Inferior parietal cortex (tissue), 1 donor: ENCODE measurements at regions not wholly inside any gene's neighbourhood (a gene's known extent, or its start where the extent isn't known, plus 50 kb on each side); places are given as distances from the start of the nearest gene placed in this dataset.
A peak's percentile ranks its signal among the peaks of the same experiment; 100 is the strongest.

ENCODE experiments used
- DNase-seq: peaks from one replicate; pipeline ENCODE4 v3.0.0-alpha.2; 2016; ENCODE audit errors: extremely low spot score

DNA sequence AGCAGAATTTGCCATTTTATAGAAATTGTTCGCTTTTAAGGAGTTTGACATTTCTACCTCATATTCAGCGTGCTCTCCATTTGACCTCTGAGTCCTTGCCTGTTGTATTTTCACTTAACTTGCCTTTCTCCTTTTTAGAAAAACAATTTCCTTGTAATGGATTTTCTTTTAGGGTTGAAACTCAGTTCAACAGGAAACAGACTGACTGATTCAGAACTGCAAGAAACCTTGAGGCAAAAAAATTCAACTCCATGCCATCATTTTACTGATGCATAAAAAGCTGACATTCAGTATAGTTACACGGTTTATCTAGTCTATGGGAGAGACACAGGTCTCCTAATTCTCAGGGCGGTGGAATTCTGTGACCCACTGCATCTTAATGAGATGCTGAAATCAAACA lies 59.8 kb downstream of the MRPS30 start:
- DNase-seq, result no peak

DNA sequence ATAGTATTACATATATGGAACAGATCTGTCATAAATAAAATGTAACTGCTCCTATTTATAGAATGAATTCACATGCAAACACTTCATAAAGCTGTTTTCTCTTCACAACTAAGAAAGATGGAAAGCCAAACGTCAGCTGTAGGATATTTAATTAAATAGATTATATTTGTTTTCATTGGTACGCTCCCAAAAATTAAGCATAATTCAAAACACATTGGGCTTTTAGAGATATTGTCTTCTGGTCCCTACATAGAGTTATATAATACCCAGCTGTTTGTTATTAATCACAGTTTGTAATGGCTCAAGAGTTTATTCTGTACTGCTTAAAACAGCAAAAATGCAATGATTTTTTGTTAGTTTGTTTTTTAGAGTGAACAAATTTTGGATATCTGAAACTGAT lies 61.2 kb downstream of the MRPS30 start:
- no peak for DNase-seq

DNA sequence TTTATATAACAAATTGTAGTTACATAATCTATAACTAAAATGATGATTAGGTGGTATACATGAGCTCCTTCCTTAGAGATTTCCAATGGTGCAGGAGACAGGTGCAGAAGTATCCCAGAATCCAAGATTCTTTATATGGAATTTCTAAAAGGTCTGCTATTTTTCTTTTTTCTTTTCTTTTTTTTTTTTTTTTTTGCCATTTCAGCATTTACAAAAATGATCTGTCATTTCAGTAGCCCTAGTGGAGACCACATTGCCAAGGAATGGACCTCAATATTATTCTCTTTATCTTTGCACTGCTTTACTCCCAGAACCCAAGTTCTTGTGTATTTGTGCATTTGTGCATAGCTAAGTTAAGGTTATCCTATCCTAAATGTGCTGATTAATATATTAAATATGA lies 61.7 kb downstream of the MRPS30 start:
- no peak for DNase-seq

- no peak for DNase-seq
Observed at GRCh38 chr5:44871401-44871800, 62.7 kb downstream of the MRPS30 start.

GRCh38 chr5:44875661-44876605 lies 67.2 kb downstream of the MRPS30 start:
- peak; percentile 50 for DNase-seq

DNA sequence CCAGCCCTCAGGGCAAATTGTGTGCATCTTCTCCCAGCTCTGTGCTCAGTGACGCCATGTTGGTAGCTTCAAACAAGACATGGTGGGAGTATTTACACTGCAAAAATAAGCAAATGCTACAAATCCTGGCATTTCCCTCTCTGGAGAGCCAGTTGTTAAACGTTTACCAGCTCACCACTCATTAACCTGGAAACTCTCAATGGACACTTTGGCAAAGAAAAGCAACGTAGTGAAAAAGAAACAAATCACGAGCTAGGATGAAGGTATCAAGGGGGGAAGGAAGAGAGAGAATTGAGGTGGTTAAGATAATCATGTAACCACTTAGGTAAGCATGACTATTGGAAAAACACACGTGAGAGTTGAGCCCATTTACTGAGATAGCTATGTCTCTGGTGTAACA lies 72.5 kb downstream of the MRPS30 start:
- DNase-seq, result no peak

DNA sequence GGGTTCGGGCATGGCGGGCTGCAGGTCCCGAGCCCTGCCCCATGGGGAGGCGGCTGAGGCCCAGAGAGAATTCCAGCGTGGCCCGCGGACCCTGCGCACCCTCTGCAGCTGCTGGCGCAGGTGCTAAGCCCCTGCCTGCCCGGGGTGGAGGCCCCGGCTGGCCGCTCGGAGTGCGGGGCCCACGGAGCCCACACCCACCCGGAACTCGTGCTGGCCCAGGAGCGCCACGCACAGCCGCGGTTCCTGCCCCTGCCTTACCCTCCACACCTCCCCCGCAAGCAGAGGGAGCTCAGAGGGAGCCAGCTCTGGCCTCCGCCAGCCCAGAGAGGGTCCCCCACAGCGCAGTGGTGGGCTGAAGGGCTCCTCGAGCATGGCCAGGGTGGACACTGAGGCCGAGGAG lies 75.3 kb downstream of the MRPS30 start:
- DNase-seq, result no peak

- no peak for DNase-seq
Observed at GRCh38 chr5:44885903-44886302, 77.2 kb downstream of the MRPS30 start.

GRCh38 chr5:44887722-44888121 lies 79.0 kb downstream of the MRPS30 start:
- DNase-seq, result no peak

GRCh38 chr5:44888435-44888834 lies 79.7 kb downstream of the MRPS30 start:
- DNase-seq, result no peak

- DNase-seq, result no peak
Observed at GRCh38 chr5:44891116-44891515, 82.4 kb downstream of the MRPS30 start.

- no peak for DNase-seq
Observed at GRCh38 chr5:44900273-44900954, 91.7 kb downstream of the MRPS30 start.

- DNase-seq, result no peak
Observed at GRCh38 chr5:44907396-44907795, 98.6 kb downstream of the MRPS30 start.

GRCh38 chr5:44909004-44909403 lies 100.3 kb downstream of the MRPS30 start:
- DNase-seq, result no peak

DNA sequence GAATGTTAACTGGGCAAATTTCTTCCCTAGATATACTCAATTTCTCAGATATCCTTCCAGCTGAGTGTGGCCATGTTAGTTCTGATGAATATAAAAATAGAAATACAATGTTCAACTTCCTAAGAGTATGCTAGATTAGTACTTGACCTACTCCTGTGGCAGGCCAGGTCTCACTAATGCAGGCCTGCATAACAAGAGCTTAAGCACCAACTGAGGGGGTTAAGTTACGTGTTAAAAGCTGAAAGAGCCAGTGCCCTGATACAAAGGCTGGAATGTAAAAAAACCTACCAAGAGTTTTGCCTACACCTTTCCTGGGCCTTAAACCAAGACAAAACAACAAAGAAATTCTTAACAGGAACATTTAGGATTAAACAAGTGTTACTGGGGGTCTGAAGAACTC lies 102.8 kb downstream of the MRPS30 start:
- DNase-seq, result no peak

- DNase-seq, result no peak
Observed at GRCh38 chr5:44914221-44914620, 105.5 kb downstream of the MRPS30 start.

- DNase-seq, result no peak
Observed at GRCh38 chr5:44919560-44919959, 110.8 kb downstream of the MRPS30 start.

DNA sequence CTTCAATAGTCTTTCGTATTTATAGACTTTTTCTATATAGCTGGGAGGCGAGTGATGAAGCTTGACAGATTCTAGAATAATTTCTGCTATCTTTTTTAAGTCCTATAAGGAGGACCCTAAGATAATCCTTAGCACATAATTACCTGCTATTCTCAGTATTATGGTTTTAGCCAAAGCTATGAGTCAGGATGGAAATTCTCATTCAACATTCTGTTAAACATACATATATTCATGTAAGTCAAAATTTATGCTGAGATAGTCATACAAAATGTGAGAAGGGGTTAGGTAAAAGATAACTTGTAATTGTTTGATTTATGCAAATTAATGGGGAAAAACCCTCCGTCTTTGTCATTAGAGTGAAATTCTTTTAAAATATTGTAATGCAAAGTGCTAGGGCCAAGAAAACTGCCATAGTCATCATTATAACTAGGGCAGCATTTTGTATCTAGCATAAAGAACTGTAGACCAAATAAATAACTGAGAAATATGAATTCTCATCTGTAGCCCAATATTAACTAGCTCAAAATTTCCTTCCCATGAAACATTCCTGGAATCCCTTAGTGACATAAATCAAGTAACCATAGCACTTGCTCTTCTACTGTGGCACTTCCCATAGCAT lies 118.5 kb downstream of the MRPS30 start:
- no peak for DNase-seq

- DNase-seq, result no peak
Observed at GRCh38 chr5:44932922-44933585, 124.3 kb downstream of the MRPS30 start.

GRCh38 chr5:44933686-44934085 lies 124.9 kb downstream of the MRPS30 start:
- DNase-seq, result no peak

- no peak for DNase-seq
Observed at GRCh38 chr5:44935262-44935661, 126.5 kb downstream of the MRPS30 start.

- no peak for DNase-seq
Observed at GRCh38 chr5:44935871-44936270, 127.1 kb downstream of the MRPS30 start.
